ENCODE measurements at regions not wholly inside any gene's neighbourhood (a gene's known extent, or its start where the extent isn't known, plus 50 kb on each side); places are given as distances from the start of the nearest gene placed in this dataset.

- no peak for DNase-seq
These were observed 86.0 kb upstream of the RAI14 start for GRCh38 chr5:34570143-34570542.

- DNase-seq = no peak
These were observed 85.1 kb upstream of the RAI14 start for GRCh38 chr5:34570721-34571676.

DNA sequence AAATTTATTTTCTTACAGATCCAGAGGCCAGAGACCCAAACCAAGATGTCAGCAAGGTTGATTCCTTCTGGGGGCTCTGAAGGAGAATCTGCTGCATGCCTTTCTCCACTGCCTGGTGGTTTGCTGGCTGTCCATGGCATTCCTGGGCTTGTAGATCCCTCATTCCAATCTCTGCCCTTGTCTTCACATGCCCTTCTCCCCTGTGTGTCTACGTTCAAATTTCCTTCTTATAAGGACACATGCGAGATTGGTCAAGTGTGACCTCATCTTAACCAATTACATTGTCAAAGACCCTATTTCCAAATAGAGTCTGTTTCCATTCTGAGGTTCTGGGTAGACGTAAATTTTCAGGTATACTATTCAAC, 84.5 kb upstream of the RAI14 start:
- no peak for DNase-seq

DNA sequence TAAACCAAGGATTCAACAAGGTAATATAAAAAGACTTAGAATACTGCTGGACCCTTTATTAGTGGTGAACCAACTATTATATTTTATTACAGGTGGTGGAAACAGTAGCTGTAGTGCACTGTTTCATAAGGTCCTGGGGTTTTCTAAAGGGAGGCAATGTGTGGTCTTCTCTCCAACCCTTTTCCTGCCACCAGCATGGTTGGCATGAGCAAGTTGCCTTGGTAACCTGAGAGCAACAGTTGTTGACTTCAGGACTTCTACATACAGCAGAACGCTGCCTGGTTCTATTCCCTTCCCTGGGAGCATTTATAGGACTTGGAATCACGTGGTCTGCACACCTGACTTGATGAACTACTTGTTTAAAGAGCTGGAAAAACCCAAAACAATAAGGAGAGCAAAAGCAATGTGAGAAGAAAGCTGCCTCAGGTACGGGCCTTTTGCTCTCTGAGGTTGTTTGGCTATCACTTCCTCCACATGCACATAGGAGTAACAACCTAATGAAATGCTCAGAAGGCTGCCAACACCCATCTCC, 81.1 kb upstream of the RAI14 start:
- no peak for DNase-seq

DNA sequence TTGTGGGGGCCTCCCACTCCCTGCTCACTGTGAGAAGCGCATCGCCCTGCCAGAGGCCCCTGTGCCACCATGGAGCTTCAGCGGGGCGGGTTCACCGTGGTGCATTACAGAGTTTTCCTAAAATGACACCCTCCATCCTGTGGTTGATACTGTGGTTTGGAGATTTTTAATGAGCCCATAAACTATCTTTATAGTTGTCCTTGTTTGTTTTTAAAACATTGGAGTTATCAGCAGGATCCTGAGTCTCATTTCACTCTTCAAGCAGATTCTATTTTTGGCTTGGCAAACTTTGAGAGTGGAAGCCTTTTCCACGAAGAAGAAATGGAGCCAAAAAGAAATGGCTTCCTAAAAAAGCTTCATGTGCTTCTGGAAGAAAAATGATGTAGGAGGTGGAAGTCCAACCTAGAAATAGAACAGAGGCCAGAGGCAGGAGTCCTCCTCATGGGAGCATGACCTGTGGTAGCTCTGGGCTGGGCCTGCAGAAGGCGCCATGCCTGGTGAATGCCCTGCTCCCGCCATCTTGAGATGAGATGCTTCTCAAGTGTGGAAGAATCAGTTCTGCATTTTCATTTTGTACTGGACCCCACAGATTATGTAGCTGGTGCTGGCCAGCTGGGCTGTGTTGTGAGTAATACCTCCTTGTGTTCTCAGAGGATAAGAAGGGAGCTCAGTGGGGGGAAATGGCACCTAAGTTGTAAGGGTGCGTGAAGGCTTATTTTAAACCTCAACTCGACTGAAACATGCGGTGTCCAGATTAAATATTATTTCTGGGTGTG, 79.0 kb upstream of the RAI14 start:
- DNase-seq = no peak

DNA sequence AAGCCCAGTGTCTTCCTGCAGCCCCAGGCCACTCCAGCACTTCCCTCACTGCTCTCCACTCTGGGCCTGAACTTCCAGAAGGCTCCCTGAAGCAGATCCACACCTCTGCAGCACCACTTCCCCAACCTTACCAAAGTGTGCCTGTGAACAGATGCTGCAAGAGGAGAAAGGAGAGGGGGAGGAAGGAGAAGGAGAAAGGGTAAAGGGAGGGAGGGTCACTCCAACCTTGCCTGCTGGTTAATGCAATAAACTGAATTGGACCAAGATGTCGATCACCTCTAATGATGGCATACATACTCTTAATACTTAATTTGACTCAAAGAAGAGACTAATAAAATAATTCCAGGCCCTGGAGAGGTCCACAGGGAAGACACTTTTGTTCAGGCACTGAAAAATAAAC, 77.2 kb upstream of the RAI14 start:
- DNase-seq = no peak

DNA sequence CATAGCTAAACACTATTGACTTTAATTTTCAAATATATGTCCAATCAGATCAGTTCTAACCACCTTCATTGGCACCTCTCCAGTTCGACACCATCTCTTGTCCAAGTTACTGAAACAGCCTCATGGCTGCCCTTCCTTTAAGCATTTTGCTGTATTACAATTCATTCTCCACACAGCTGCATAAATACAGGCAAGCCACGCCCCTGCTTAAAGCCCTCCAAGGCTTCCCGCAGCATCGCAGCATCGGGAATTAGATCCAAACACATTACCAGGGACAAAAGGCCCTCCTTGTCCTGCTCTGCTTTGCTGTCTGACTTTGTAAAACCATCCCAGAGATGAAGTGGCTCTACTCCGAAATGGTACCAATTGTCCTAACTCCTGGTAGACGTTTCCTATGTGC, 75.1 kb upstream of the RAI14 start:
- no peak for DNase-seq

DNA sequence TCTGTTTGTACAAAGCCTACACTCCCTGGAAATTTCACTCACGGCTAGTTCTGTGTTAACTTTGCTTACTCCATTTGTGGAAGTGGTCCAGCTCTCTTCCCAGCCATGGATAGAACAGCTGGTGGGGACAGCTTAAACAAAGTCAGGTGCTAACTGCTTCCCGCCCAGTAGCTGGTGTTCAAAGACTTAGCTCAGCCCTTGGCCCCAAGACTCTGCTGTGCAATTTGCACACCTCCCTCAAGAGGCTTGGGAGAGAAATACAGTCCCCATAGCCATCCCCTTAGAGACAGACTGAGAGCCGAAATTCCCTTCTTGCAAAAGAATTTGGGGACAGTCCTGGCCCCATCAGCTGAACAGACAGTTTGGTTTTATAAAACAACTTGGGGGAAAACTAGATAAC, 73.8 kb upstream of the RAI14 start:
- no peak for DNase-seq

- no peak for DNase-seq
These were observed 73.0 kb upstream of the RAI14 start for GRCh38 chr5:34583167-34583566.

GRCh38 chr5:34584165-34584564, 72.0 kb upstream of the RAI14 start:
- DNase-seq = no peak

DNA sequence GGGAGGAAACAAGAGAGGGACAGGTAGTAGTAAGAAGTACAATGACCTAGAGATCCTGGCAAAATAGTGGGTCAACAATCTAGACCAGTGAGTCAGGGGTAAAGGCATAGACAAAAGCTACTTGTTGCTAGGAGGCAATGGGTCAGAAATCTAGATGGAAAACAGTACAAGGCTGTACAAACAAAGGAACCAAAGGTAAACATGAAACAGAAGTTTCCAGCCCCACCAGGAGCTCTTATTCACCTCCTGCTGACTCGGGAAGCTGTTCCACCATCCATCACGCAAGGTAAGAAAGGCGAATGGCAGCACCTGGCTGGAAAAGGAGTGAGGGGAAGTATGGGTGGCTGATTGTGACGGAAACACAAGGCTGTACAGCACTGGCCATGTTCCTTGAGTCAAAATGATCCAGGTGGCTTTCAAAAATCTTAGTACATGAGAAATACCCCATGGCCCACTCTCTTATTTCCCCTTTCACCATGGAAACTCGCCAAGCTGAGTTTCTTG, 70.5 kb upstream of the RAI14 start:
- no peak for DNase-seq

GRCh38 chr5:34586117-34586885, 69.8 kb upstream of the RAI14 start:
- DNase-seq = no peak

- no peak for DNase-seq
These were observed 68.5 kb upstream of the RAI14 start for GRCh38 chr5:34587355-34588241.

GRCh38 chr5:34589832-34590231, 66.3 kb upstream of the RAI14 start:
- DNase-seq = no peak

GRCh38 chr5:34591723-34592122, 64.4 kb upstream of the RAI14 start:
- no peak for DNase-seq

DNA sequence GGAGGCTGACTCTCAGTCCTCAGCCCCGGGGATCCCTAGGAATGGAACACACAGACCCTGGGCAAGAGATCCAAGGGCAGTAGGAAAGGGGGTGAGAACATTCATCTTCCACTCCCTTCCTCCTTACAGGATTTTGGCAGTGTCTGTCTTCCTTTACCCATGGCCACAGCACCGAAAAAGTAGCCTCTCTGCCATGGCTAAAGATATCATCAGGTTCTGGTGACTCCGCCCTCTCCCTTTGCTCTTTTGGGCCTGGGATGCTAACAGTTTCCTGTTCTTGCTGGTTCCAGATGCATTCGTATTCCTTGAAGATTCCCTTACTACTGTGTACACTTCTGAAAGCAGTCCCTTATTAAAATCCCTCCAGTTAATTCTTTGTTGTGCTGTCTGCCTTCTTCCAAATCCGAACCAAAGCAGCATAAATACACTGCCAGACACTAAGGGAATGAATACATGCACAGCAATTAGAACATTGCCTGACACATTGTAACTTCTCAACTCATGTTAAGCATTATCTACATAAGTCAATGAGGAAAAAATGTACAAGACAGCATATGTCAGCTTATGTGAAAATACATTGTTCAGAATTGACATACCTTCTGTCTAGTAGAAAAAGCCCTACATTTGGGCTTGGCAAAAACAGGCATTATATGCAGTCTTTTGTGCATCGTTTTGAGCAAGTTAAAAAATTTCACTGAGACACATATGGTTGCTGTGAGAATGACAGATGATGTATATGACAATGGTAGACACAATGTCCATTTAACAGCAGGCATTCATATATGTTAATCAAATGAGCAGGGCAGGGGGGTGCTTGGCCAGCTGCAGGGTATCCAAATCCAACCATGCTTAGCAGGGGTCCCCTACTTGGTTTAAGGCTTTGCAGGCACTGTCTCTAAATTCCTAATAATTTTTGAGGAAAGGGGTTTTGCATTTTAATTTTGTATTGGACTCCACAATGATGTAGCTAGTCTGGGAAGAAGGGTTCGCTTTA, 58.8 kb upstream of the RAI14 start:
- no peak for DNase-seq

GRCh38 chr5:34598177-34598794, 57.8 kb upstream of the RAI14 start:
- no peak for DNase-seq

DNA sequence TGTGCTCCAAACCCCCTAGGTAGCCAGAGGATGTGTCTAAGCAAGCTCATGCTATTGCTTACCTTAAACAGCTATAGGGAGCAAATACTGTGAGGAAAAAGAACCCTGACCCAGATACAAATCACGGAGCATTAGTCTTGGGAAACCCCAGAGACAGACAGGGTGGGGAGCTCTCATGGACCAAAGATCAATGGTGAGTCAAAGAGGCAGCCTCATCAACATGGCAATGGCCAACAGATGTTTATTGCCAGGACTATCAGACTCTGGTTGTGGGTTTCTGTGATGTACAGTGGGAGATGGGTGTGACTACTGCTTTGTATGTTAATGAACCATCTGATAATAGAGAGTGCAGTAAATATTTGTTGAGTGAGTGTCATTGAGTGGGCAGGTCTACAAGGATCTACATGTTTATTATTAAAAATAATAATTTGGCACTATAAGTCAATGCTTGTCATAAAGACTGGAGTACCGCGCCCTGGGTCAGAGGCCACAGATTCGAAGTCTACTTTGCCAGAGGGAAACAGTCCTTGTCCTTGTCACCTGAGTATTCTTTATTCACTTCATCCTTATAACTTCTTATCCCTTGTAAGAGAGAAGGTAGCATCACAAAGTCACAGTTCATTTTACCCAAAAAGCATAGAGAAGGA, 56.5 kb upstream of the RAI14 start:
- no peak for DNase-seq

- DNase-seq = no peak
These were observed 56.0 kb upstream of the RAI14 start for GRCh38 chr5:34600118-34600493.

DNA sequence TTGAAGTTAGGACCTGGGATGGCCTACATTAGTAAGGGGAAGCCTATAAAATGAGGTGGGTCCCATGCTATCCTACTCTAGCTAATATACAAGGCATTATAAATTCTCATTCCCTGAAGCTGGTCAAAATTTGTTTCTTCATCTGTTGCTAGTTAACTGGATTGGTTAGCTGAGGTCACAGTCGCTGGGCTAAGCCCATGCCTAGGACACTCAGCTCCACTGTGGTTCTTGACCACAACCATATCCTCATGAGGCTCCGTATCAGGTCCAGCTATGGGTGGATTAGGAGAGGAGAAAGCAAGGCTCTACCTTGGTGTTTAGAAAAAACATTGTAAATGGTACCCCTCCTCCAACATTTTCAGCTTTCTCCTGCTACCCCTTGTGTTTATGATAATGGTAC, 52.8 kb upstream of the RAI14 start:
- DNase-seq = no peak
